Left colon (tissue), 2 donors: ENCODE measurements at regions not wholly inside any gene's neighbourhood (a gene's known extent, or its start where the extent isn't known, plus 50 kb on each side); places are given as distances from the start of the nearest gene placed in this dataset.

ENCODE experiments used
- ATAC-seq: fragments of 200-7000 bp; cut with Tn5 transposase; one replicate; pipeline ENCODE4 v1.9.1; 2020; ENCODE audit warnings: mild to moderate bottlenecking, moderate library complexity
- DNase-seq, 2 donors: peaks; one replicate each; pipeline ENCODE4 v3.0.0-alpha.2; 2020
- intact Hi-C, 2 donors: fragments of 100-400 bp; cut with DNase I in 1 of 2; cut with micrococcal nuclease in 1 of 2; formaldehyde crosslinking; loops; one replicate each; pipeline versions ENCODE4 v1.11.2 to v1.14.0; 2022; cut with DNase I, micrococcal nuclease
- donor health status: DM: no; HTN: no; CAD: no.
- donor health status: DM: yes; HTN: yes; CAD: no.

DNA sequence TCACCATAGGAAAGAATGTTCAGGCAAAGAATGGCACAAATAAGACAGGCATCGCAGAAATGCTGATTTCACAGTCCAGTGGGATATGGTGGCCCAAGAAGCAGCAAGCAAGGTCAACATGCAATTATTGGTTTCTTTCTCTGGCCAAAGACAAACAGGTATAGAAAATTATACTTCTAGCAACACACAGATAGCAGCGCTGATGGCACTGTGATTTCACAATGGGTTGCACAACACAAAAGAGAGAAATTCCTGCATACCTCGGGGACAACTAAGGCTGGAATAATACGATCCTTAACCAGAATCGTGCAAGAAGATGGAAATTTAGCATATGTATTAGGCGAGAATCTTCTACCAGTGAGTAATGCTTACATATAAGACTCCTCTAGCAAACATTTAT, 76.3 kb upstream of the NR2F2 start:
- no peak for ATAC-seq
- no peak for DNase-seq
- intact Hi-C loops, result no loop called here

DNA sequence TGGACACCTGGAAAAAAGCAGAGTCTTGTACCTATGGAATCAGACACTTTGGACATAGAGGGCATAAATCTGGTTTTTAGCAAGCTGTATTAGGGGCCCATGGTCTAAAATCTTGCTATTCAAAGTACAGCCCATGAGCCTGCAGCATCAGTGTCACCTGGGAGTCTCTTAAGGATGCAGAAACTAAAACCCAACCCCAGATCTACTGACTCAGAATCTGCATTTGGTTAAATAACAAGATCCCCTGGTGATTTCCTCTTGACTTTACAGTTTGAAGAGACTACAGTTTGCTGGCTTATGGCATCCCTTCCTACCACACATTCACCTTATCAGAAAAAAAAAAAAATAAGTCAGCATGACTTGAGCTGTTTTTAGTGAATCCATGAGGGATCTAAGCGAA, 74.9 kb upstream of the NR2F2 start:
- DNase-seq (no peak), ATAC-seq (no peak)
- intact Hi-C loops, result no loop called here

DNA sequence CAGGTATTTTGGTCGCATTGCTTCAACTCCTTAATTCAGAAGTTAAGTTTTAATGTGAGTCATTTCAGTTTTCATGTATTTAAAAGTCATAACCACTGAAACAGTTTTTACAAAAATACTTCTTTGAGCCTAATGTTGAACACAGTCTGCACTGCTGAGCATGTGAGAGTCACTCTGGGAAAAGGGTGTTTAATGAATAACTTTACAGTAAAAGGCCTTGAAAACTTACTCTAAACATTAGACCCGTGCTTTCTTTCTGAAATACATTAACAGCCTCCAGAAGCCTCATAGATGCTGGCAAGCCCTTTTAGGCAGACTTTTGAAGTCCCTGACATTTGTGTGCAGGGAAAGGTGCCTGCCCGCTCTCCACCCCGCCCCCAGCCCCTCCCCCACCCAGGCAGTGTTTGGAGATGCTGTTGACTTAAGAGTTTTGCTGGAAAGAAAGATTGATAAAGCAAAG, 68.9 kb upstream of the NR2F2 start:
- ATAC-seq (no peak), DNase-seq (no peak)
- intact Hi-C loops, result no loop called here

DNA sequence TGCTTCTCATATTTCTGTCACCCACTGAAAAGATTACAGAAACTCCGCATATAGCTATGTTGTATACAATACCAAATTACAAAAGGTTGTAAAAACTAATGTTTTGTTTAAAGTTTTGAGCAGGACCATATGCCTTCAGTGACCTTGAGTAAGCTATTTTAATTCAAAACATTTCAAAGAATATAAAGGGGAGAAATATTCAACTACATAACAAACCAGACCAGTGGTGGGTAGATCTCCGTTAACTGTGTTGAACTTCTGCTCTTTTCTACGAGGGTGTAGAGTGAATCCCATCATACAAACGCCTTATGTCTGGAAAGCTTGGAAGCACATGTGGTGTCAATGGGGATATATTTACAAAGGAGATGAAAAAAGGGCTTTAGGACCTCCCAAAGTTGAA, 68.4 kb upstream of the NR2F2 start:
- no peak for DNase-seq
- intact Hi-C loops, result no loop called here
- ATAC-seq, result no peak

DNA sequence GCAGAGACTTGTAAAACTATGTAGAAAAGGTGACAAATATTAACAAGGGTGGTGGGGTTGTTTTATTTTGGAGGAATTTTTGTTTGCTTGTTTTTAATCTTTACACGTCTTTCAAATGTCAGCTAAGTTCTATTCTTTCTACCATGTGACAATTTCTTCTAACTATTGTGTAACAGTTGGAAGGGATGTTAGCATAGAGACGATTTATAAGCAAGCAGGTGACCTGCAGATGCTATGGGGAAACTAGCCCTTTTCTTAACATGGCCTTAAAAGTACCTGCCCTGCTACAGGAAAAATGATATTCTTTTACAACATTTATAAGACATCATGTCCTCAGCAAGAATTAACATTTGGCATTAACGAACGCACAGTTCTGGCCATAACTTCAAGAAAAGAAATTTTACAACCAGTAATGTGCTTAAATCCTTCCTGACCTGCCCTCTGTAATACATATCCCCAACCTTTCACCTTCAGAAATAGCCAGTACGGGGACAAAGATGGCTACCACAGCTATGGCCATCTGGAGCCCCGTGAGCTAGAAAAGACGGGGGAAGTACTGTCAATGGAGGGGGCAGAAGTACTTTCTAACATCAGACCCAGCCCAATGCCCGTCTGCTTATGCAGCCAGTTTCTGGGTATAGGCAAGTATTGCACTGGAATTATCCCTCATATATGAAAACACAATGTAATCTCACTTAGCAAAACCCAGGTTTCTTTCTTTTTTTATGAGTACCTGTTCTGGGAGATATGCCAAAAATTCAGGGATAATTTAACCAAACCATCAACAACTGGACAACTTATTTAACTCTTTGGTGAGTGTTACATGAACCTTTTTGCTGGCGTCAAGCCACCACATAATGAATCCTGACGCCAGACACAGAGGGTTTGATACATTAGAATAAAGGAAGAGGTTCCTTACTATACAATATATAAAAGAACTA, 67.7 kb upstream of the NR2F2 start:
- intact Hi-C loops, result no loop called here
- ATAC-seq, result no peak
- no peak for DNase-seq

DNA sequence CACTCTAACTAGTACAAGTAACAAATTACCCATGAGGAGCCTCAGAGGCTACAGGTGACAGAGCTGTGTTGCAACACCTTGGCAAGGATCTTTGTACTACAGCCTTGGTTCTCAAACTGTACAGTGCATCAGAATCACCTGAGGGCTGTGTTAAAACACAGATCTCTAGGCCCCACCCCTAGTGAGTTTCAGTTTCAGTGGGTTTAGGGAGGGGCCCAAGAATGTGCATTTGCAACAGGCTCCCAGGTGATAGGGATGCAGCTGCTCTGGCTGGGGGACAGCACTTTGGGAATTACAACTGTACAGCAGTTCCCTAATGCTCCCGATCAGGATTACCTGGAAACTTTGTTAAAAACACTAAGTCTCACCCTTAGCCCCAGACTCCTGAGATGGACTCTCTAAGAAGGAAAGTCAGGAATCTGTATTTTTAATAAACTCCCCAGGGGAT, 66.1 kb upstream of the NR2F2 start:
- DNase-seq (no peak), ATAC-seq (no peak)
- intact Hi-C loops, result no loop called here

DNA sequence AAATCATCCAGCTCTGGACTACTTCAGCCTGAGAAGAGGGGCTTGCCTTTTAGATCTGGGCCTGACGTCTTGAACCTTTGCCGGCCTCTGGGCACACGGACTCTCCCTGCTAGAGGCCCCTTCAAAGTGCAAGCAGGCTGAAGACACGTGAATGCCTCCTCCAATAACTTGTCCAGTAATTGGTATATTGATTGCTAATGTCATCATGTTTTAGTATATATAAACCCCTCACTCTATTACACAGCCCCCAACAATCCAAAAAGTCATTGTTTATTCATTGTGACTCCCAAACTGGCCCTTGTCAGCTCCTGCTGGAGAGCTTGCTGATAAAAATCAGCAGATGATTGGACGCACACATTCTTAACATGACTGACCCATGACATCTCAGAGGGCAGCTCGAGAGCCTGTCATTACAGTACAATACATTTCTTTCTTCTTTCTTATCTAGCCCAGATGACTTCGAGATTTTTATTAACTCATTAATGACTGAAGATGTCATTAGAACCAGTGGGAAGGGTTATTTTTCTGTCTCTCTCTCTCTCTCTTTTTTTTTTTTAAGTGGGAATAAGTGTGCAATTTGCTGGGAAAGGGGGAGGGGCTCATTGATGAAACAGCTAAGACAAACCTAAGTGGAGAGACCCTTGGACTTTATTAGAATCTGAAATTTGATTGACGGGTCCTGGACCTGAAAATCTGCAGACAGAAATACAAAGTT, 65.5 kb upstream of the NR2F2 start:
- ATAC-seq (no peak), DNase-seq (no peak)
- intact Hi-C loops, result no loop called here

DNA sequence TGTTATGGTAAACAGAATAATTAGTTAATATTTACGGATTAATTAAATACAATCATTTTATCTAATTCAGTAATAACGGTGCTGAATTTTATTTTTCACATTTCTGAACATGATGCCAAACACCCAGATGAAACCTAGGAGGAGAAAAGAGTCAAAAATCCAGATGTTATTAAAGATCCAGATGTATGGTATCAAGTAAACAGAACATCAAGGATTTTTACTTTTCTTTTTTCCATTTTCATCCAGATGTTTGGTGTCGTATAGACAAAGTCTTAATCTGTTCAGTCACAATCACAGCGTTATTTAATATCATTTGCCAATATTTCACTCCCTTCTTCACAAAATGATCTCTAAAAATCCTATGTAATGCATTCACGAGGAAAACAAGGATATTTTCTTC, 64.0 kb upstream of the NR2F2 start:
- intact Hi-C loops, result no loop called here
- ATAC-seq (no peak), DNase-seq (no peak)

DNA sequence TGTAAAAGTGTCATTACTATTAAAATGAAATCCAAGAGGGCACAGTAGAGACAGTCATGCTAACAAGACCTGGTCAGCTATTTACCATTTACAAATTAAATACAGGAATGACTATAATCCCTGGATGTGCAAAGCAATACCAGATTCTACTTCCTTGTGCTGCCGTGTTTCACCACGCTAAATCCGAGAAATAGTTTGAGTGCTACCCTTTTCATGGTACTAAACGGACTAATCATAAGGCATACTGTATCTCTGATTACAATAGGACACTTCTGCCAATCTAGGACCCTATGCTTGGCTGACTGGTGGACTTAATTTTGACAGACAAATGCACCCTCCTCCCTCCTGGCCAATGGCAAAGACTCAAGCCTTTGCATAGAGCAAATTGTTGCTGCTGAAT, 63.0 kb upstream of the NR2F2 start:
- intact Hi-C loops, result no loop called here
- ATAC-seq (no peak), DNase-seq (no peak)

DNA sequence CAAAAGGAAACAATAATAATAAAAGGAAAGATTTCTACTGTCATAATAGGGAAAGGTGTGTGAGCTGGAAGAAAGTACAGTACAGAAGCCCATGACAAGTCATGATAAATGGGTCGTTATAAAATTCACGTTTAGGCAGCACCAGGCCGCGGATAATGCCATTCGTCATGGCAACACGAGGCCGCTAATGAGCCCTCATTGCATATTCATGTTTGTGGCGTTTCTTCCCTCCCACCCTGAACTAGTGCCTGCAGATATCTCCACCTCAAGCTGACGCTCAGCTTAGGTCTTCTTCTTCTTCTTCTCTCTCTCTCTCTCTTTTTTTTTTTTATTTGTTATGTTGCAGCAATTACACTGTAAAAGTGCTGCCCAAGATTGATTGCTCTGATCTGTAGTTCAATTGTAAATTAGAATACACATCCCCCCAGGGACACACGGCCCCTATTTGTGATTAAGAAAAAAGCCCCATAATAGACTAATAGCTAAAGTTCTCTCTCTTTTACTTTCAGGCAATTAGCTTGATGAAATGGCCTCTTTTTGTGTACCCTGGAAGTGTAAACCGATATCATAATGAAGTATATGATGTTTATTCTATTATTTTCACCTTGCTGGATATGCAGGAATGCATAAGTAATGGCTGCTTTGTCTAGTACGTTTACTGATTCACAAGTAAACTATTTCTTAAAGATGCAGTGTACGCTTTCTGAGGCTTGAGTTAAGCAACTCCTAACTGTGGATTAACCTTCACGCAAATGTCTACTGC, 61.9 kb upstream of the NR2F2 start:
- DNase-seq (no peak), ATAC-seq (no peak)
- intact Hi-C loops, result no loop called here

DNA sequence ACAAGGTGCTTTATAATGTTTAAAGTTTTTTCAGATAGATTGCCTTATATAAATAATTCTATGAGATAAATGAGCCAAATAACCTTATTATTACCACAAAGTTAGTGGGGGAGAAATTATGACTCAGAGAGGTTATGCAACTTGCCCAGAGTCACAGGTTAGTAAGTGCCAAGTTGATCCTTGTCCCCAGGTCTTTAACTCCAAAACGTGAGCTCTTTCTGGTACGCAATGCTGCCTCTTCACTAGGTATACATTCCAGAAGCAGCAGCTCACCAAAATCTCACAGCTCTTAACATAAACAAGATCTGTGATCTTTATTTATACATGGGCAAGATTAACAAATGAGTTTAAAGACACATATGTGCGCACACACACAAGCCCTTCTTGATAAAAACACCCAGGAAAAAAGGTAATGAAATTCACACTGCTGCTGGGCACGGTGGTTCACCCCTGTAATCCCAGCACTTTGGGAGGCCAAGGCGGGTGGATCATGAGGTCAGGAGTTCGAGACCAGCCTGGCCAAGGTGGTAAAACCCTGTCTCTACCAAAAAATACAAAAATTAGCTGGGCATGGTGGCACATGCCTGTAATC, 59.8 kb upstream of the NR2F2 start:
- ATAC-seq (no peak), DNase-seq (no peak)
- intact Hi-C loops, result no loop called here

DNA sequence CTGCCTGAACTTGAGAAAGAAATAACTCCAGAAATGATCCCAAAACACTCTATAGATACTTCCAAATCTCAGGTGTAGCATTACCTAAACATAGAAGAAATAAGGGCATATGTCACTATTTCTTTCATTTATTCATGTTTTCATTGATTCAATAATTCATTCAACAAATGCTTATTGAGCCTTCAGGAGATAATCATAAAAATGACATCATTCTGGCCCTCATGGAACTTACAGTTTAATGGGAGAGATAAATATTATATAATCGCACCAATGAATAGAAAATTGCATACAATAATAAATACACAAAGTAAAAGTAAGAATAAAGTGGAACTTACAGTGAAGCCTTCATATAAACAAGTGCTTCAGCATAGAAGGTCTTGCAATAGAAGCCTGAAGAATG, 58.1 kb upstream of the NR2F2 start:
- ATAC-seq (no peak), DNase-seq (no peak)
- intact Hi-C loops, result no loop called here

DNA sequence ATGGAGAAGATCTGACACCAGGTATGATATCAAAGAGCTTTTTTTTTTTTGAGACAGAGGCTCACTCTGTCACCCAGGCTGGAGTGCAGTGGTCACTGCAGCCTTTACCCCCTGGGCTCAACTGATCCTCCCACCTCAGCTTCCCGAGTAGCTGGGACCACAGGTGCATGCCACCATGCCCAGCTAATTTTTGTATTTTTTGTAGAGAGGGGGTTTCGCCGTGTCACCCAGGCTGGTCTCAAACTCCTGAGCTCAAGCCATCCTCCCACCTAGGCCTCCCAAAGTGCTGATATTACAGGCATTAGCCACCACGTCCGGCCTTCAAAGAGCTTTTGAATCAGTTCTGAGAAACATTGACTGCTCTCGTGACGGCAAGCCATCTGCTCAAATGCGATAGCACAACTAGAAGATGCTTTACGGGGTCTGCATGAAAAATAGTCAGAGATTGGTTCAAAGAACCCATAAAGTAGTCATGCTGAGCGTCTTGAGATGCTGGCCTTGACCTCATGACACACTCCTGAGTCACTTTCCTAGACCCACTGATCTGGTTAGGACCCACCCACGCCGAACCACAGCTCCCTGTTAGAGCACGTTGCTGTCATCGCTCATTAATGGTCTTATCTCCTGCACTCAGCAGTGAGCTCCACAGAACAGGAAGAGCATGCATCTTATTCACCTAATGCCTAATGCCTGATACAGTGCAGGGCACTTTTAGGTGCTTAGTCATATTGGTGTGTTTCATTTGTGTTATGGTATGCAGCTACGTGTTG, 57.0 kb upstream of the NR2F2 start:
- no peak for DNase-seq
- no peak for ATAC-seq
- intact Hi-C loops, result no loop called here

DNA sequence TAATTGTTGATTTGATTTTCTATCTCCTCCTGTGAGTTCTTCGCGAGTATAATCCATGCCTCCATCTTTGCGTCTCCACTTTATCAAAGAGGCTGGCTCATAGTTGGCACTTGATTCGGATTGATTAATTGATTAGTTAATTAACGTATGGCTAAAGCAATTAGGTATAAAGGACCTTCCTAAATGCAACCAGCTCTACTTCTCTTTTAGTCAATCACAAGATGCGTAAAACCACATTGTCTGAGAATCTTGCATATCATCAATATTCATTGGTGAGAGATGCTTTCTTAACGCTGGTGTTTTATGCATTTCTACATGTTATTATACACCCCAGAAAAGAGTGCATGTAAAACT, 56.4 kb upstream of the NR2F2 start:
- no peak for DNase-seq

DNA sequence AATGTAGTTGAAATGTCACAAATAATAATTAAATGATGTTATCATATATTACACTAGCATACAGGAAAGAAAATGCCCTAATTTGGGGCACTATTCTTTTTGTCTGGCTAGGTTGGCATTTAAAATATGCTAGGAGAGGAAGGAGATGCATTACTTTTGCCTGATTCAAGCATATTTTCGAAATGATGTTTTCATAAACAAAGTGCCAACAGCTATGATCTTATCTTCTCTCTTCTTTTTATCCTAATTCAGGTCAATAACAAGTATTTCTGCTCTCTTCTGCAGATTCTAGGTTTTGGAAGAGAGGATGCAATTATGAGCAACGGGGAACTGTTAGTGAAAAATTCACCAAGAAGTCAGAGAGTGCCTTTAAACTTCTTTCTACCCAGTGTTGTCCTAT, 55.8 kb upstream of the NR2F2 start:
- DNase-seq (no peak), ATAC-seq (no peak)
- intact Hi-C loops, result no loop called here

More for the DNA sequence above, 56.4 kb upstream of the NR2F2 start:
- no peak for ATAC-seq
- intact Hi-C loops, result no loop called here

DNA sequence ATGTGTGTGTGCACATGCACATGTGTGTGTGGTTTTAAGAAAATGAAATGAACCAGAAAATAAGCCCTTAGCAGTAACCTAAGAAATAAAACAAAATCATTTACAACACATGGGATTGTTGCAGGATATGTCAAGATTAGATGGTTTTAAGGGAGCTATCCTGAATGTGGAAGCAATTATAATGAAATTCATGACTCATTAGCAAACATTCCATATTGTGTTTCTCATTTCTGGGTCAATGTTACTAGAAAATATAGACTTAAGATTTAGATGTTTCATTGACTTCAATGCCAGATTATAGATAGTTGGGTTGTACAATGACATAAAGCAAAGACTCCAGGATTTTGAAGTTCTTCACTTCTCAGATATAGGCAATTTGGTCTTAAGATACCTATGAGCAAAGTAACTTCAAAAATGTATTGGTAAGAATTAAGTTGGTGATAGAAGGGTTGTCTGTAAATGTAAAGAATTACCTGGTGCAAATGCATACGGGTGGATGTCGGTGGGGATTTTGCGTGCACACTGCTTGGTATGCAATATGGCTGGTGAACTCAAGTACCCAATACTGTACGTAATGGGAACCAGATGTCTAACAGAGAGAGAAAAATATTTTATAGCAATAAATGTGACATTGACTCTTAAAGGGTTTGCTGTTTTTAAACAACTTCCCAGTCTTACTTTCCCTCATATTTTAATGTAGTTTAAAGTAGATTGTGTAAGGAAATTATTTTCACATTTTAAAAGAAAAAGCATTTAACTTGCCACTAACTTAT, 53.9 kb upstream of the NR2F2 start:
- no peak for DNase-seq
- intact Hi-C loops, result no loop called here
- ATAC-seq, result no peak
